Common myeloid progenitor, CD34-positive (primary cell): ENCODE measurements at regions not wholly inside any gene's neighbourhood (a gene's known extent, or its start where the extent isn't known, plus 50 kb on each side); places are given as distances from the start of the nearest gene placed in this dataset.

Experiments used
- CTCF ChIA-PET: fragments of 350-600 bp; sonication (Branson Sonifier 250); formaldehyde crosslinking; loops from one replicate; lab custom pipeline; 2021; ENCODE audit warnings: antibody characterized with exemption; lab: Charles Lee
- POLR2A ChIA-PET: fragments of 350-600 bp; sonication (Branson Sonifier 250); formaldehyde crosslinking; loops from one replicate; lab custom pipeline; 2021; ENCODE audit warnings: antibody characterized with exemption; lab: Charles Lee
- DNase-seq, 3 donors: peaks; one replicate each; pipeline versions ENCODE4 v3.0.0 to v3.0.0-alpha.2; 2013
- H3K27ac ChIP-seq, 2 experiments: 1 replicate in 1 of 2; 2 replicates in 1 of 2; pipeline ENCODE4 v1.7.0; 2013; ENCODE audit warnings: inconsistent platforms in 2 of 2, low read length in 2 of 2, mild to moderate bottlenecking in 2 of 2, low read depth in 1 of 2, moderate library complexity in 1 of 2; ENCODE audit not compliant: severe bottlenecking in 2 of 2, insufficient read depth in 1 of 2, poor library complexity in 1 of 2
- H3K27me3 ChIP-seq, 5 experiments: replicated peaks in 2 of 5; 1 replicate in 3 of 5; 2 replicates in 2 of 5; pipeline versions ENCODE4 v1.6.1 to v1.7.0; 2013; ENCODE audit warnings: low read length in 4 of 5, mild to moderate bottlenecking in 2 of 5, moderate library complexity in 2 of 5, inconsistent platforms in 1 of 5; ENCODE audit not compliant: insufficient read depth in 5 of 5, control insufficient read depth in 4 of 5
- H3K36me3 ChIP-seq, 4 experiments: 1 replicate in 2 of 4; 2 replicates in 2 of 4; pipeline versions ENCODE4 v1.6.1 to v1.7.0; 2013; ENCODE audit warnings: low read length in 3 of 4, control low read depth in 1 of 4, mild to moderate bottlenecking in 1 of 4; ENCODE audit not compliant: control insufficient read depth in 4 of 4, insufficient read depth in 4 of 4
- H3K4me1 ChIP-seq, 4 experiments: 1 replicate in 3 of 4; 2 replicates in 1 of 4; pipeline versions ENCODE4 v1.6.1 to v1.7.1; 2013; ENCODE audit warnings: low read length in 3 of 4, mild to moderate bottlenecking in 3 of 4, control low read depth in 1 of 4, inconsistent platforms in 1 of 4, moderate library complexity in 1 of 4; ENCODE audit not compliant: control insufficient read depth in 4 of 4, insufficient read depth in 4 of 4; ENCODE audit errors: control extremely low read depth in 1 of 4
- H3K4me3 ChIP-seq, 7 experiments: 1 replicate in 4 of 7; 2 replicates in 3 of 7; pipeline versions ENCODE4 v1.5.1 to v1.7.0; 2013; ENCODE audit warnings: mild to moderate bottlenecking in 7 of 7, low read length in 6 of 7, moderate library complexity in 6 of 7, inconsistent platforms in 2 of 7, low read depth in 2 of 7, control low read depth in 1 of 7; ENCODE audit not compliant: insufficient read depth in 4 of 7, control insufficient read depth in 1 of 7; ENCODE audit errors: extremely low read depth in 1 of 7
- H3K9me3 ChIP-seq, 5 experiments: 1 replicate in 4 of 5; 2 replicates in 1 of 5; pipeline versions ENCODE4 v1.6.1 to v1.7.1; 2013; ENCODE audit warnings: low read length in 4 of 5, mild to moderate bottlenecking in 2 of 5, inconsistent platforms in 1 of 5, low read depth in 1 of 5, moderate library complexity in 1 of 5; ENCODE audit not compliant: control insufficient read depth in 4 of 5, insufficient read depth in 2 of 5; ENCODE audit errors: control extremely low read depth in 1 of 5
- WGBS: methylation state at CpG from one replicate; pipeline ENCODE4 v1.1.5; 2013; ENCODE audit not compliant: insufficient coverage; 5-methylcytosine and 5-hydroxymethylcytosine counted together

GRCh38 chr2:228239207-228239906 is 57.9 kb upstream of the SPHKAP start:
- Histone ChIP-seq H3K4me1 (no peaks in the 10 kb centered on the region), H3K36me3 (no peaks in the 10 kb centered on the region), H3K27me3 (no peaks in the 10 kb centered on the region), H3K9me3 (no peaks in the 10 kb centered on the region), H3K4me3 (no peak overlapping the region), H3K27ac (no peak overlapping the region)
- ChIA-PET POLR2A (no interaction called here), CTCF (no interaction called here)
- no peak for DNase-seq
- WGBS: no CpG with 5 or more reads among the region's 1 CpG
